SK-N-MC (cell line): ENCODE measurements at regions not wholly inside any gene's neighbourhood (a gene's known extent, or its start where the extent isn't known, plus 50 kb on each side); places are given as distances from the start of the nearest gene placed in this dataset.

ENCODE experiments used
- EZH2 ChIP-seq: fragments of 200-600 bp; sonication (generic); IDR thresholded peaks from one replicate; pipeline ENCODE4 v1.6.1; 2017; ENCODE audit warnings: antibody characterized with exemption
- POLR2AphosphoS5 ChIP-seq: IDR thresholded peaks from 2 replicates; pipeline ENCODE4 v1.6.1; 2012; ENCODE audit warnings: mild to moderate bottlenecking, low read depth, low read length, borderline replicate concordance

- TF ChIP-seq POLR2AphosphoS5 (no peak), EZH2 (no peak)
These were observed 280.0 kb downstream of the REEP3 start for GRCh38 chr10:63801166-63801565.
